OCI-LY1 (cell line): ENCODE measurements at regions not wholly inside any gene's neighbourhood (a gene's known extent, or its start where the extent isn't known, plus 50 kb on each side); places are given as distances from the start of the nearest gene placed in this dataset.

Source experiments
- H2AFZ ChIP-seq: fragments of 200-600 bp; sonication (generic), shearing (Covaris generic); 2 replicates; pipeline ENCODE4 v1.6.0; 2014; ENCODE audit warnings: antibody characterized with exemption, mild to moderate bottlenecking, low read length
- H3F3A ChIP-seq: fragments of 200-600 bp; sonication (generic), shearing (Covaris generic); 2 replicates; pipeline ENCODE4 v1.6.0; 2014; ENCODE audit warnings: mild to moderate bottlenecking, antibody characterized with exemption, low read length, moderate library complexity; ENCODE audit not compliant: insufficient read depth
- H3K27ac ChIP-seq: fragments of 200-600 bp; sonication (generic); 2 replicates; pipeline ENCODE4 v1.5.1; 2014; ENCODE audit warnings: low read length, mixed run types, mild to moderate bottlenecking, low read depth; ENCODE audit not compliant: poor library complexity, severe bottlenecking
- H3K27me3 ChIP-seq: fragments of 200-600 bp; sonication (generic); 2 replicates; pipeline ENCODE4 v1.6.0; 2014; ENCODE audit warnings: antibody characterized with exemption, mild to moderate bottlenecking, low read length, moderate library complexity; ENCODE audit not compliant: insufficient read depth
- H3K36me3 ChIP-seq: fragments of 200-600 bp; sonication (generic); 2 replicates; pipeline ENCODE4 v1.6.1; 2014; ENCODE audit warnings: mild to moderate bottlenecking, antibody characterized with exemption, low read length, moderate library complexity, mixed read lengths; ENCODE audit not compliant: insufficient read depth
- H3K4me1 ChIP-seq: fragments of 200-600 bp; sonication (generic); 2 replicates; pipeline ENCODE4 v1.5.1; 2014; ENCODE audit warnings: mild to moderate bottlenecking, low read length, moderate library complexity; ENCODE audit not compliant: insufficient read depth, severe bottlenecking
- H3K4me2 ChIP-seq: fragments of 200-600 bp; sonication (generic), shearing (Covaris generic); 2 replicates; pipeline ENCODE4 v1.6.1; 2014; ENCODE audit warnings: low read length
- H3K4me3 ChIP-seq: fragments of 200-600 bp; sonication (generic); 2 replicates; pipeline ENCODE4 v1.5.1; 2014; ENCODE audit warnings: low read length, low read depth, mild to moderate bottlenecking, mixed read lengths; ENCODE audit not compliant: poor library complexity, severe bottlenecking
- H3K79me2 ChIP-seq: fragments of 200-600 bp; shearing (Covaris generic); 2 replicates; pipeline ENCODE4 v1.6.1; 2016; ENCODE audit warnings: mixed run types, low read length, mixed read lengths; ENCODE audit not compliant: insufficient read depth
- H3K9ac ChIP-seq: fragments of 200-600 bp; sonication (generic), shearing (Covaris generic); 2 replicates; pipeline ENCODE4 v1.6.1; 2014; ENCODE audit warnings: mild to moderate bottlenecking, low read length, mixed read lengths
- H3K9me2 ChIP-seq: fragments of 200-600 bp; sonication (generic), shearing (Covaris generic); 2 replicates; pipeline ENCODE4 v1.6.1; 2014; ENCODE audit warnings: low read depth, mild to moderate bottlenecking, low read length, mixed read lengths
- H3K9me3 ChIP-seq: fragments of 200-600 bp; shearing (Covaris generic); 2 replicates; pipeline ENCODE4 v1.6.1; 2014; ENCODE audit warnings: low read length, mixed read lengths
- H4K20me1 ChIP-seq: fragments of 200-600 bp; sonication (generic), shearing (Covaris generic); 2 replicates; pipeline ENCODE4 v1.6.0; 2016; ENCODE audit warnings: mild to moderate bottlenecking, low read length; ENCODE audit not compliant: insufficient read depth
- EZH2 ChIP-seq: fragments of 200-600 bp; sonication (generic), shearing (Covaris generic); IDR thresholded peaks from 2 replicates; pipeline ENCODE4 v1.8.0; 2017; ENCODE audit warnings: borderline replicate concordance, mixed run types, mild to moderate bottlenecking, antibody characterized with exemption, low read length, moderate library complexity, mixed read lengths
- TF ChIP-seq, protein P1 (sequence below): fragments of 200-600 bp; sonication (generic), shearing (Covaris generic); IDR thresholded peaks from 2 replicates; pipeline ENCODE4 v1.5.1; 2017; ENCODE audit warnings: mild to moderate bottlenecking, antibody characterized with exemption, low read length, moderate library complexity, mixed read lengths

DNA sequence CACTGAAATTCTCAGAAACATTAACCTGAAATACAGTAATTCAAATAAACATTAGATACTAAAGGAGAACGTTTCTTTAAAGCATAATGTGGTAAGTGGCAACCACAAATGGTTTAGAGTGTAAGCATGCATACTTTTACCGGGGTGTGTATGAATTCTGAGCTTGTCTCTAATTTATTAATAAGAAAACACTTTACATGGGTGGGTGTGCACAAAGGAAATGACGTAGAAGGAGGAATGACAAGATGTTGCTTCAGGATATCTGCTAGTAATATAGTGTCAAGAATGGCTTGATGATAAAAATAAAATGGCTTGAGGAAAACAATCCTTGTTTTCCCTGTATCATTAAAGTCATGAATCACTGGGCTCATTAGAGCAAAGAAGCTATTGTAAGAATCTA is 92.5 kb downstream of the ARL4A start:
- Histone ChIP-seq H3K36me3 (no peaks in the 10 kb centered on the region), H3K4me3 (no peak overlapping the region), H3K27ac (no peak overlapping the region), H3K9ac (no peak overlapping the region), H3K4me2 (no peak overlapping the region), H3K27me3 (no peaks in the 10 kb centered on the region), H3K9me3 (no peaks in the 10 kb centered on the region), H4K20me1 (no peaks in the 10 kb centered on the region), H2AFZ (no peak overlapping the region), H3K79me2 (no peaks in the 10 kb centered on the region), H3K9me2 (no peaks in the 10 kb centered on the region), H3F3A (no peaks in the 10 kb centered on the region), H3K4me1 (no peaks in the 10 kb centered on the region)
- TF ChIP-seq, protein P1, sequence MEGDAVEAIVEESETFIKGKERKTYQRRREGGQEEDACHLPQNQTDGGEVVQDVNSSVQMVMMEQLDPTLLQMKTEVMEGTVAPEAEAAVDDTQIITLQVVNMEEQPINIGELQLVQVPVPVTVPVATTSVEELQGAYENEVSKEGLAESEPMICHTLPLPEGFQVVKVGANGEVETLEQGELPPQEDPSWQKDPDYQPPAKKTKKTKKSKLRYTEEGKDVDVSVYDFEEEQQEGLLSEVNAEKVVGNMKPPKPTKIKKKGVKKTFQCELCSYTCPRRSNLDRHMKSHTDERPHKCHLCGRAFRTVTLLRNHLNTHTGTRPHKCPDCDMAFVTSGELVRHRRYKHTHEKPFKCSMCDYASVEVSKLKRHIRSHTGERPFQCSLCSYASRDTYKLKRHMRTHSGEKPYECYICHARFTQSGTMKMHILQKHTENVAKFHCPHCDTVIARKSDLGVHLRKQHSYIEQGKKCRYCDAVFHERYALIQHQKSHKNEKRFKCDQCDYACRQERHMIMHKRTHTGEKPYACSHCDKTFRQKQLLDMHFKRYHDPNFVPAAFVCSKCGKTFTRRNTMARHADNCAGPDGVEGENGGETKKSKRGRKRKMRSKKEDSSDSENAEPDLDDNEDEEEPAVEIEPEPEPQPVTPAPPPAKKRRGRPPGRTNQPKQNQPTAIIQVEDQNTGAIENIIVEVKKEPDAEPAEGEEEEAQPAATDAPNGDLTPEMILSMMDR, result no peak
- no peak for TF ChIP-seq EZH2

DNA sequence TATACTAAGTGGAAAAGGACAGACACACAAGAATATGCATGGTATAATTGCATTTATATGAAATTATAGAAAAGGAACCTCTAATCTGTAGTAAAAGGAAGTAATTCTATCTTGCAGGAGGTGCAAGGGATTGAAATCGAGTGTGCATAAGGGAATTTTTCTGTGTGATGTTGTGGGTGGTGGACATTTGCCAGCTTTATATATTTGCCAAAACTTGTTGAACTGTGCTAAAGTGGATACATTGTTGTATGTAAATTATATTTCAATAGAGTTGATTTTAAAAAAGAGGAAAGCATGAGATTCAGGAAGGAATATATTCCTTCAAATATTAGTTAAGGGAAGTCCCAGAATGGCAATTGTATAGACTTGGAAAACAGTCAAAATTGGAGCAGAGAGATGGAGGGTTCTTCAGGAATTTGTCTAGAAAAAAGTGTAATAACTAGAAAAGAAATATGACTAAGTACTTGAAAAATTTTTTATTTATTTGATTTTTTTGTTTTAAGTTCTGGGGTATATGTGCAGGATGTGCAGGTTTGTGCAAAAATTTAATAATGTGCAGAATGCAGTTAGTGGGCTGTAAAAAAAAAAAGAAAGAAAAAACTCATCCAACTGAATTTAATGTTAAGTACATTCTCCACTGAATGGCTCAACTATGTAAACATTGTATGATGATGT is 96.1 kb downstream of the ARL4A start:
- Histone ChIP-seq H3K4me3 (no peak overlapping the region), H3K36me3 (no peaks in the 10 kb centered on the region), H3K9me3 (no peaks in the 10 kb centered on the region), H3K79me2 (no peaks in the 10 kb centered on the region), H4K20me1 (no peaks in the 10 kb centered on the region), H3F3A (no peaks in the 10 kb centered on the region), H2AFZ (no peak overlapping the region), H3K9me2 (no peaks in the 10 kb centered on the region), H3K27me3 (no peaks in the 10 kb centered on the region), H3K4me1 (no peaks in the 10 kb centered on the region), H3K27ac (no peak overlapping the region), H3K9ac (no peak overlapping the region), H3K4me2 (no peak overlapping the region)
- no peak for TF ChIP-seq EZH2
- TF ChIP-seq, protein P1, result no peak

DNA sequence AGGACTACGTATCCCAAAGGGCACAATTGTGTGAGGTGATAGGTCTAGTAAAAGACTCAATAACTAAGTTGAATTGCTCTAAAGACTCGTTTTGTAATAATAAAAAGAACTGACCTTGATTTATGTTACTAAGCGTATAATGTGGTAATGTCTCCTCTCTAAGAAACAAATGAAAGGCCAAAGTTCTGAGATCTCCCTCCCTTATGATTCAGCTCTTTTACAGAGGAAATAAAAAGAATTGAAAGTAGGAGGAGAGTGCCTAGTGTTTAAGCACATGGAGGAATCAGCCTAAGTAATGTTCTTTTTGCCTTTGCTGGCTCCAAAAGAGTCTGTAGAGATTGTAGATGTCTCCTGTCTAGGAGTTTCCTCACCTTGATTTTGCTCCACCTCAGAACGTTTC is 98.0 kb downstream of the ARL4A start:
- Histone ChIP-seq H3K27me3 (no peaks in the 10 kb centered on the region), H4K20me1 (no peaks in the 10 kb centered on the region), H3K36me3 (no peaks in the 10 kb centered on the region), H3K9ac (no peak overlapping the region), H3K9me3 (no peaks in the 10 kb centered on the region), H3K4me3 (no peak overlapping the region), H3K4me2 (no peak overlapping the region), H3K4me1 (no peaks in the 10 kb centered on the region), H3K9me2 (no peaks in the 10 kb centered on the region), H2AFZ (no peak overlapping the region), H3K27ac (no peak overlapping the region), H3K79me2 (no peaks in the 10 kb centered on the region), H3F3A (no peaks in the 10 kb centered on the region)
- no peak for TF ChIP-seq EZH2
- TF ChIP-seq, protein P1, result no peak
